ENCODE measurements at regions not wholly inside any gene's neighbourhood (a gene's known extent, or its start where the extent isn't known, plus 50 kb on each side); places are given as distances from the start of the nearest gene placed in this dataset.

DNA sequence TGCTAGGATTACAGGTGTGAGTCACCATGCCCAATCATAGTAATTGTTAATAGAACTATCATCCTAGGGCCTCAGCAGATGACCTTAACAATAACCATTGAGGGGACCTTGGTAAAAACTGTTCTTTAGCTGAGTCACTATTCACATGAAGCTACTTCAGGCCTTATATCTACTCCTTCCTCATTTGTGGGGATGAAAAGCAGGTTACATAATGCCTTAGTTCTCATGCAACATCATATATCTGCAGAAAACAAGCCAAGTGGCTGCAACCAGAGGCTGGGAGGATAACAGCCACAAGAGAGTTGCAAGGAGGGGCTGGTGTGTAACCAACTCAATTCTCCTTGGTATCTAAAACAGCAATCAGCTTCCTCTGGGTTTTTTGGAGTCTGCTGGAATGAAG, 445.4 kb downstream of the NBAS start:
- TF ChIP-seq, protein P1, sequence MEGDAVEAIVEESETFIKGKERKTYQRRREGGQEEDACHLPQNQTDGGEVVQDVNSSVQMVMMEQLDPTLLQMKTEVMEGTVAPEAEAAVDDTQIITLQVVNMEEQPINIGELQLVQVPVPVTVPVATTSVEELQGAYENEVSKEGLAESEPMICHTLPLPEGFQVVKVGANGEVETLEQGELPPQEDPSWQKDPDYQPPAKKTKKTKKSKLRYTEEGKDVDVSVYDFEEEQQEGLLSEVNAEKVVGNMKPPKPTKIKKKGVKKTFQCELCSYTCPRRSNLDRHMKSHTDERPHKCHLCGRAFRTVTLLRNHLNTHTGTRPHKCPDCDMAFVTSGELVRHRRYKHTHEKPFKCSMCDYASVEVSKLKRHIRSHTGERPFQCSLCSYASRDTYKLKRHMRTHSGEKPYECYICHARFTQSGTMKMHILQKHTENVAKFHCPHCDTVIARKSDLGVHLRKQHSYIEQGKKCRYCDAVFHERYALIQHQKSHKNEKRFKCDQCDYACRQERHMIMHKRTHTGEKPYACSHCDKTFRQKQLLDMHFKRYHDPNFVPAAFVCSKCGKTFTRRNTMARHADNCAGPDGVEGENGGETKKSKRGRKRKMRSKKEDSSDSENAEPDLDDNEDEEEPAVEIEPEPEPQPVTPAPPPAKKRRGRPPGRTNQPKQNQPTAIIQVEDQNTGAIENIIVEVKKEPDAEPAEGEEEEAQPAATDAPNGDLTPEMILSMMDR (IDR thresholded peaks at IDR 0.05) = no peak
- TF ChIP-seq, protein P2, sequence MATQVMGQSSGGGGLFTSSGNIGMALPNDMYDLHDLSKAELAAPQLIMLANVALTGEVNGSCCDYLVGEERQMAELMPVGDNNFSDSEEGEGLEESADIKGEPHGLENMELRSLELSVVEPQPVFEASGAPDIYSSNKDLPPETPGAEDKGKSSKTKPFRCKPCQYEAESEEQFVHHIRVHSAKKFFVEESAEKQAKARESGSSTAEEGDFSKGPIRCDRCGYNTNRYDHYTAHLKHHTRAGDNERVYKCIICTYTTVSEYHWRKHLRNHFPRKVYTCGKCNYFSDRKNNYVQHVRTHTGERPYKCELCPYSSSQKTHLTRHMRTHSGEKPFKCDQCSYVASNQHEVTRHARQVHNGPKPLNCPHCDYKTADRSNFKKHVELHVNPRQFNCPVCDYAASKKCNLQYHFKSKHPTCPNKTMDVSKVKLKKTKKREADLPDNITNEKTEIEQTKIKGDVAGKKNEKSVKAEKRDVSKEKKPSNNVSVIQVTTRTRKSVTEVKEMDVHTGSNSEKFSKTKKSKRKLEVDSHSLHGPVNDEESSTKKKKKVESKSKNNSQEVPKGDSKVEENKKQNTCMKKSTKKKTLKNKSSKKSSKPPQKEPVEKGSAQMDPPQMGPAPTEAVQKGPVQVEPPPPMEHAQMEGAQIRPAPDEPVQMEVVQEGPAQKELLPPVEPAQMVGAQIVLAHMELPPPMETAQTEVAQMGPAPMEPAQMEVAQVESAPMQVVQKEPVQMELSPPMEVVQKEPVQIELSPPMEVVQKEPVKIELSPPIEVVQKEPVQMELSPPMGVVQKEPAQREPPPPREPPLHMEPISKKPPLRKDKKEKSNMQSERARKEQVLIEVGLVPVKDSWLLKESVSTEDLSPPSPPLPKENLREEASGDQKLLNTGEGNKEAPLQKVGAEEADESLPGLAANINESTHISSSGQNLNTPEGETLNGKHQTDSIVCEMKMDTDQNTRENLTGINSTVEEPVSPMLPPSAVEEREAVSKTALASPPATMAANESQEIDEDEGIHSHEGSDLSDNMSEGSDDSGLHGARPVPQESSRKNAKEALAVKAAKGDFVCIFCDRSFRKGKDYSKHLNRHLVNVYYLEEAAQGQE (IDR thresholded peaks at IDR 0.05; ENCODE audit: insufficient read depth in 1 of 2, low read depth in 2 of 2, low read length in 1 of 2) = no peak
- no peak for TF ChIP-seq POLR2AphosphoS5 (IDR thresholded peaks at IDR 0.05; ENCODE audit: low read depth, low read length)

Data from Panc1 (cell line).